ENCODE measurements at regions not wholly inside any gene's neighbourhood (a gene's known extent, or its start where the extent isn't known, plus 50 kb on each side); places are given as distances from the start of the nearest gene placed in this dataset.

GRCh38 chrX:81662381-81662780 is 460.5 kb downstream of the SH3BGRL start:
- Histone ChIP-seq H2BK12ac (ENCODE audit: insufficient read length, low read depth, low read length) (no peak overlapping the region), H4K8ac (replicated peaks; ENCODE audit: insufficient read length, low read depth, low read length) (no peak overlapping the region), H2AFZ (ENCODE audit: low read length) (no peak overlapping the region), H2BK20ac (ENCODE audit: low read depth, low read length, poor library complexity, severe bottlenecking) (no peak overlapping the region), H3K9ac (ENCODE audit: extremely low read depth, insufficient read length, low read length) (no peak overlapping the region), H3K9me3 (ENCODE audit: control insufficient read depth, low read depth, low read length) (peaks cover 40% of the 10 kb centered on the region), H2BK15ac (ENCODE audit: low read depth, low read length) (no peak overlapping the region), H3K23ac (ENCODE audit: insufficient read length, low read depth, low read length) (no peak overlapping the region), H3K79me1 (ENCODE audit: insufficient read depth, low read depth, low read length, poor library complexity, severe bottlenecking) (no peaks in the 10 kb centered on the region), H2BK5ac (ENCODE audit: insufficient read length, low read length) (no peak overlapping the region), H3K23me2 (ENCODE audit: insufficient read length, low read depth, low read length, poor library complexity, severe bottlenecking) (no peaks in the 10 kb centered on the region), H3K27me3 (ENCODE audit: insufficient read depth, low read length) (no peaks in the 10 kb centered on the region), H3K4me2 (ENCODE audit: insufficient read depth, insufficient read length, low read length) (no peak overlapping the region), H3K79me2 (ENCODE audit: insufficient read depth, low read length) (no peaks in the 10 kb centered on the region), H4K91ac (ENCODE audit: insufficient read length, low read depth, low read length) (no peak overlapping the region), H4K5ac (ENCODE audit: insufficient read length, low read depth, low read length) (no peak overlapping the region), H3K56ac (ENCODE audit: insufficient read length, low read depth, low read length) (no peak overlapping the region), H3K4me1 (ENCODE audit: insufficient read depth, low read length) (no peaks in the 10 kb centered on the region), H3K14ac (ENCODE audit: insufficient read depth, low read length) (no peak overlapping the region), H3K4ac (ENCODE audit: low read depth, low read length) (no peak overlapping the region), H2AK5ac (ENCODE audit: insufficient read length, low read length) (no peak overlapping the region), H3T11ph (ENCODE audit: low read length) (no peak overlapping the region), H4K20me1 (ENCODE audit: control insufficient read depth, insufficient read depth, insufficient read length) (no peaks in the 10 kb centered on the region), H3K18ac (ENCODE audit: insufficient read length, low read depth, low read length) (no peak overlapping the region), H3K27ac (ENCODE audit: insufficient read length, low read depth, low read length) (no peak overlapping the region), H2BK120ac (ENCODE audit: low read depth, low read length, poor library complexity, severe bottlenecking) (no peak overlapping the region)
- Mint-ChIP-seq H3K4me1 (no peaks in the 10 kb centered on the region), H3K27ac (no peak overlapping the region), H3K27me3 (ENCODE audit: low read depth) (no peaks in the 10 kb centered on the region), H3K9me3 (peaks cover 42 to 63% of the 10 kb centered on the region in 2 experiments), H3K36me3 (ENCODE audit: insufficient read depth in 1 of 3, low read depth in 3 of 3) (peaks cover 0 to 7% (median 0%) of the 10 kb centered on the region in 3 experiments; a peak in 3 of 7 replicates), H3K4me3 (no peak overlapping the region)
- no peak for DNase-seq
- TF ChIP-seq, protein P1, sequence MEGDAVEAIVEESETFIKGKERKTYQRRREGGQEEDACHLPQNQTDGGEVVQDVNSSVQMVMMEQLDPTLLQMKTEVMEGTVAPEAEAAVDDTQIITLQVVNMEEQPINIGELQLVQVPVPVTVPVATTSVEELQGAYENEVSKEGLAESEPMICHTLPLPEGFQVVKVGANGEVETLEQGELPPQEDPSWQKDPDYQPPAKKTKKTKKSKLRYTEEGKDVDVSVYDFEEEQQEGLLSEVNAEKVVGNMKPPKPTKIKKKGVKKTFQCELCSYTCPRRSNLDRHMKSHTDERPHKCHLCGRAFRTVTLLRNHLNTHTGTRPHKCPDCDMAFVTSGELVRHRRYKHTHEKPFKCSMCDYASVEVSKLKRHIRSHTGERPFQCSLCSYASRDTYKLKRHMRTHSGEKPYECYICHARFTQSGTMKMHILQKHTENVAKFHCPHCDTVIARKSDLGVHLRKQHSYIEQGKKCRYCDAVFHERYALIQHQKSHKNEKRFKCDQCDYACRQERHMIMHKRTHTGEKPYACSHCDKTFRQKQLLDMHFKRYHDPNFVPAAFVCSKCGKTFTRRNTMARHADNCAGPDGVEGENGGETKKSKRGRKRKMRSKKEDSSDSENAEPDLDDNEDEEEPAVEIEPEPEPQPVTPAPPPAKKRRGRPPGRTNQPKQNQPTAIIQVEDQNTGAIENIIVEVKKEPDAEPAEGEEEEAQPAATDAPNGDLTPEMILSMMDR (conservative IDR thresholded peaks at IDR 0.05): no peak

Data from H9 (cell line).